GM06990 (cell line): ENCODE measurements at regions not wholly inside any gene's neighbourhood (a gene's known extent, or its start where the extent isn't known, plus 50 kb on each side); places are given as distances from the start of the nearest gene placed in this dataset.

Experiments used
- DNase-seq: peaks from one replicate; pipeline ENCODE4 v3.0.0-alpha.2; 2011; ENCODE audit not compliant: insufficient read length; ENCODE audit errors: extremely low read depth
- H3K27me3 ChIP-seq: replicated peaks from 2 replicates; pipeline ENCODE4 v1.6.0; 2011; ENCODE audit warnings: low read length; ENCODE audit not compliant: control insufficient read depth, insufficient read depth
- H3K36me3 ChIP-seq: 2 replicates; pipeline ENCODE4 v1.5.1; 2011; ENCODE audit warnings: low read length; ENCODE audit not compliant: control insufficient read depth, insufficient read depth
- H3K4me3 ChIP-seq: replicated peaks from 2 replicates; pipeline ENCODE4 v1.5.1; 2011; ENCODE audit warnings: low read depth, mild to moderate bottlenecking, control low read depth, low read length
- TF ChIP-seq, protein P1 (sequence below): IDR thresholded peaks from 2 replicates; pipeline ENCODE4 v1.5.1; 2011; ENCODE audit warnings: low read length, control low read depth, mild to moderate bottlenecking, inconsistent platforms; ENCODE audit not compliant: insufficient read depth, poor library complexity, severe bottlenecking

DNA sequence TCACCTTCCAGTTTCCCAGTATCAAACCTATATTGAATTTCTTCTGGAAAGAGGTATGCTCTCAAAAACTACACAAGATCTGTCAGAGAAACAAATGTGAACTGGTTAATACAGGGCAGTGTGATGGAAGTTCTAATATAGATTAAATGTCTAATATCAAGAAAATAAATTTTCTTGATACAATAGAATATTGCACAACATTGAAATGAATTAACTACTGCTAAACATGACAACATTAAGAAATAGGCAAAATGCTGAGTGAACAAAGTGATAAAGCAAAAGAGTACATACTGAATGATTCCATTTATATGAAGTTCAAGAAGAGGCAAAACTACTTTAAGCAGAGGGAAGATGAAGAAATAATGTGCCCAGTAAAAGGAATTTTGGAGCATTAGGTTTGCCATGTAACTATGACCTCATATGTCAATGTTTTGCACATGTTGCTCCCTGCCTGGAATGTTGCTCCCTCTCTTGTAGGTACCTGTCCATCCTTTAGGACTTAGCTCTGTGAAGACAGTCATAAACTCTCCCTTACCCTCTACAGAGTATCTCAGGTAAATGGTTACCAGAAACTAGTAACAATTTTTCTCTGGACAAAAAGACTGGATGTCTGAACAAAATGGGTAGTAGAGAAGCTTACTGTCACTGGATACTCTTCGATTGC is 339.0 kb downstream of the RAD51AP2 start:
- no peaks in the 10 kb centered on the region for H3K36me3 ChIP-seq
- TF ChIP-seq, protein P1, sequence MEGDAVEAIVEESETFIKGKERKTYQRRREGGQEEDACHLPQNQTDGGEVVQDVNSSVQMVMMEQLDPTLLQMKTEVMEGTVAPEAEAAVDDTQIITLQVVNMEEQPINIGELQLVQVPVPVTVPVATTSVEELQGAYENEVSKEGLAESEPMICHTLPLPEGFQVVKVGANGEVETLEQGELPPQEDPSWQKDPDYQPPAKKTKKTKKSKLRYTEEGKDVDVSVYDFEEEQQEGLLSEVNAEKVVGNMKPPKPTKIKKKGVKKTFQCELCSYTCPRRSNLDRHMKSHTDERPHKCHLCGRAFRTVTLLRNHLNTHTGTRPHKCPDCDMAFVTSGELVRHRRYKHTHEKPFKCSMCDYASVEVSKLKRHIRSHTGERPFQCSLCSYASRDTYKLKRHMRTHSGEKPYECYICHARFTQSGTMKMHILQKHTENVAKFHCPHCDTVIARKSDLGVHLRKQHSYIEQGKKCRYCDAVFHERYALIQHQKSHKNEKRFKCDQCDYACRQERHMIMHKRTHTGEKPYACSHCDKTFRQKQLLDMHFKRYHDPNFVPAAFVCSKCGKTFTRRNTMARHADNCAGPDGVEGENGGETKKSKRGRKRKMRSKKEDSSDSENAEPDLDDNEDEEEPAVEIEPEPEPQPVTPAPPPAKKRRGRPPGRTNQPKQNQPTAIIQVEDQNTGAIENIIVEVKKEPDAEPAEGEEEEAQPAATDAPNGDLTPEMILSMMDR = no peak
- no peak for DNase-seq
- no peak overlapping the region for H3K4me3 ChIP-seq
- H3K27me3 ChIP-seq = no peaks in the 10 kb centered on the region

- TF ChIP-seq, protein P1 = no peak
- H3K4me3 ChIP-seq = no peak overlapping the region
- no peaks in the 10 kb centered on the region for H3K27me3 ChIP-seq
- no peaks in the 10 kb centered on the region for H3K36me3 ChIP-seq
- DNase-seq = no peak
These were observed 341.2 kb downstream of the RAD51AP2 start for GRCh38 chr2:17177088-17177487.

DNA sequence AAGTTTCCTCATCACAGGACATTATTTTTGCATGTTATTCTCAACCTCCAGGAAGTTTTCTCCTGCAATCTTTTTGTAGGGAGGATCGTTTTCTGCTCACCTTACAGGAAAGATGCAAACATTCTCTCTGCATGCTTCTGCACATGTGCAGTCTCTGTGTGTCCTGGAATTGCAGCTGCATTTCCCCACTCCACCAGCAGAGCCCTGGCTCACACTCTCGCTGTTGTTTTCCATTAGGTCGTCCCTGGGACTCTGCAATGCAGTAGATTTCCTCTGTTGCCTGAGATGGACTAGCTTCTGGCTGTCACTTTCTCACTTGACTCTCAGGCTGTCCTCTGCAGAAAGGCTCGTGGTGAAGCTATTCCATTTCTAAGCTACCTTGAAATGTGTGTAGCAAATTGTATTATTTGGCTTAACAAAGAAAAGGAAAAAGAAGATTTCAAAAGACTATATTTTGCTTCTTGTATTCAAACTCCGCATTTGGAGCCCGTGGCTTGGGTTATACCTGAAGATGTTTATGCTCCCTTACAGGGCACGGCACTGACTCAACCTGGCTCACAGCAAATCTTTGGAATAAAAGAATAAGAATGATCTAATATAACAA is 346.7 kb downstream of the RAD51AP2 start:
- DNase-seq = no peak
- no peaks in the 10 kb centered on the region for H3K36me3 ChIP-seq
- TF ChIP-seq, protein P1 = peak; percentile 61
- no peaks in the 10 kb centered on the region for H3K27me3 ChIP-seq
- H3K4me3 ChIP-seq = no peak overlapping the region

DNA sequence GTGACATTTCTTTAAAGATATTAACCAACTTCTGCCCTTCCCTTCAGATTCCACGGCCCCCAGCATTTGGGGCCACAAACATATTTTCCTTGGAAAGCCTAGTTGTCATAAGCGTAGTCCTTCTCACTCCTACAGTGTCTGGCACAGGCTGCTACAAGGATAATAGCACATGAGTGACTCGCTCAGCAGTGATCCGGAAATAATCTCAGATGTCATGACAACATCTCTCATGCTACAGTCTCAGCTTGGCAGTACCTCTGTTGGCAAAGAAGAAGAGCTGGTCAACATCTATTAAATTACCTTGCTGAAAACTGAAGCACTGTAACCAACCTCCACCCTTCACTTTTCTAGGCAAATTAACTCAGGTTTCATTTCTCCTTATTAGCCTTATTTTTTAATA is 351.7 kb downstream of the RAD51AP2 start:
- Histone ChIP-seq H3K4me3 (no peak overlapping the region), H3K27me3 (no peaks in the 10 kb centered on the region), H3K36me3 (no peaks in the 10 kb centered on the region)
- DNase-seq = no peak
- TF ChIP-seq, protein P1 = no peak

DNA sequence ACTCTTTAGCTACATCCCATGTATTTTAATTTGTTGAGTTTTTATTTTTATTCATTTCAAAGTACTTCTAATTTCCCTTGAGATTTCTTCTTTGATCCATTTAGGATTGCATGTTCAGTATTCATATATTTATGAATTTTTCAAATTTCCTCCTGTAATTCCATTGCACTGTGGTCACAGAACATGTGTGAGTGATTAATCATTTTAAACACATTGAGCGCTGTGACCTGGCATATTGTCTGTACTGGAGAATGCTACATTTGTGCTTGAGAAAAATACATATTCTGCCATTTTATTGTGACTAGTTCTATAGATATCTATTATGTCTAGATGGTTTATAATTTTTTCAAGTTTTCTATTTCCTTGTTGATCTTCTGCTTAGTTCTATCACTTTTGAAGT is 353.7 kb downstream of the RAD51AP2 start:
- H3K4me3 ChIP-seq = no peak overlapping the region
- TF ChIP-seq, protein P1 = no peak
- H3K36me3 ChIP-seq = no peaks in the 10 kb centered on the region
- no peak for DNase-seq
- H3K27me3 ChIP-seq = no peaks in the 10 kb centered on the region
